G401 (cell line): ENCODE measurements at regions not wholly inside any gene's neighbourhood (a gene's known extent, or its start where the extent isn't known, plus 50 kb on each side); places are given as distances from the start of the nearest gene placed in this dataset.
"Not testable (repeated sequence)": the region's sequence is repeated elsewhere in the genome, so short reads cannot be mapped to it uniquely, and the experiment has no call there.

Experiments used
- DNase-seq: peaks from one replicate; pipeline ENCODE4 v3.0.0-alpha.2; 2015; ENCODE audit warnings: low spot score
- in situ Hi-C: cut with HindIII; loops from 2 replicates; pipeline ENCODE4 v1.10.0; 2016; ENCODE audit warnings: low sequenced_read_pairs, mixed read lengths

GRCh38 chr6:112685521-112686220 lies 338.5 kb downstream of the RFPL4B start:
- in situ Hi-C loops, DNase-seq: not testable (repeated sequence)

GRCh38 chr6:112688487-112689165 lies 341.5 kb downstream of the RFPL4B start:
- DNase-seq = not testable (repeated sequence)

GRCh38 chr6:112689183-112689858 lies 342.2 kb downstream of the RFPL4B start:
- DNase-seq, in situ Hi-C loops: not testable (repeated sequence)

More at GRCh38 chr6:112688487-112689165, 341.5 kb downstream of the RFPL4B start:
- in situ Hi-C loops = not testable (repeated sequence)

- no peak for DNase-seq
- in situ Hi-C loops = no loop called here
Observed at GRCh38 chr6:112690497-112691202, 343.5 kb downstream of the RFPL4B start.

- in situ Hi-C loops = no loop called here
- DNase-seq = no peak
Observed at GRCh38 chr6:112691289-112691688, 344.2 kb downstream of the RFPL4B start.

GRCh38 chr6:112695001-112695400 lies 347.9 kb downstream of the RFPL4B start:
- no peak for DNase-seq
- in situ Hi-C loops = no loop called here

GRCh38 chr6:112697265-112697664 lies 350.1 kb downstream of the RFPL4B start:
- no peak for DNase-seq
- in situ Hi-C loops = no loop called here

- DNase-seq = no peak
- in situ Hi-C loops = no loop called here
Observed at GRCh38 chr6:112701201-112701600, 354.1 kb downstream of the RFPL4B start.

GRCh38 chr6:112710710-112711109 lies 363.6 kb downstream of the RFPL4B start:
- in situ Hi-C loops = no loop called here
- no peak for DNase-seq

GRCh38 chr6:112713402-112713801 lies 366.3 kb downstream of the RFPL4B start:
- in situ Hi-C loops = no loop called here

GRCh38 chr6:112717401-112717800 lies 370.3 kb downstream of the RFPL4B start:
- in situ Hi-C loops = no loop called here
- no peak for DNase-seq

More at GRCh38 chr6:112713402-112713801, 366.3 kb downstream of the RFPL4B start:
- no peak for DNase-seq

GRCh38 chr6:112717856-112718255 lies 370.7 kb downstream of the RFPL4B start:
- in situ Hi-C loops = no loop called here
- DNase-seq = no peak

- in situ Hi-C loops = no loop called here
- DNase-seq = no peak
Observed at GRCh38 chr6:112725541-112726085, 378.5 kb downstream of the RFPL4B start.

- in situ Hi-C loops = no loop called here
- DNase-seq = no peak
Observed at GRCh38 chr6:112735129-112735528, 388.0 kb downstream of the RFPL4B start.

GRCh38 chr6:112739766-112740165 lies 392.6 kb downstream of the RFPL4B start:
- no peak for DNase-seq
- in situ Hi-C loops = no loop called here

GRCh38 chr6:112743323-112743722 lies 396.2 kb downstream of the RFPL4B start:
- DNase-seq = peak; percentile 24
- in situ Hi-C loops = no loop called here

GRCh38 chr6:112744827-112745226 lies 397.7 kb downstream of the RFPL4B start:
- in situ Hi-C loops = no loop called here
- DNase-seq = no peak

- in situ Hi-C loops = no loop called here
Observed at GRCh38 chr6:112745765-112746164, 398.6 kb downstream of the RFPL4B start.

GRCh38 chr6:112749673-112750072 lies 402.5 kb downstream of the RFPL4B start:
- DNase-seq = no peak
- in situ Hi-C loops = no loop called here

More at GRCh38 chr6:112745765-112746164, 398.6 kb downstream of the RFPL4B start:
- no peak for DNase-seq
